Lower leg skin (tissue), 3 donors: ENCODE measurements at regions not wholly inside any gene's neighbourhood (a gene's known extent, or its start where the extent isn't known, plus 50 kb on each side); places are given as distances from the start of the nearest gene placed in this dataset.

Source experiments
- POLR2A ChIP-seq, 2 donors: fragments of 450-650 bp; IDR thresholded peaks; one replicate each; pipeline ENCODE4 v1.6.1; 2016 to 2017; ENCODE audit warnings: antibody characterized with exemption in 2 of 2, mild to moderate bottlenecking in 1 of 2, moderate library complexity in 1 of 2
- TF ChIP-seq, protein P1 (sequence below), 3 donors: fragments of 450-650 bp; IDR thresholded peaks; one replicate each; pipeline ENCODE4 v1.5.1; 2016; ENCODE audit warnings: antibody characterized with exemption in 3 of 3, mild to moderate bottlenecking in 3 of 3, moderate library complexity in 2 of 3

DNA sequence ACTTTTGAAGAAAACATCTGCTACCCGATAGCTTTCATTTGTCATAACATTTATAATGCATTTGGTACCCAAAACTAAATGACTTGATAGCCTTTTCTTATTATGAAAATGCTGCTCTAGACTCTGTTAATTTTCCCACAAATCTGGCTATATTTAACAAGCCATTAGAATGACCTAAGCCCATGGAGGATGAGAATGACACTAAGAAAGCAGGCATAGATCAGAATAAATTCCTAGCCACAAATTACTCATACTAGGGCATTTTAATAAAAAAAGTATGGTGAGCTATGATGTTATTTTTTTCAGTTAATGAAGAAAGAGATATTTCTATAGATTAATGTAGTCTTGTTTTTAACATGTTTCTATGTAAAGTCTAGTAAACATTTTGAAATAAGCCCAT is 1728.3 kb downstream of the SUCLG1 start:
- TF ChIP-seq, protein P1, sequence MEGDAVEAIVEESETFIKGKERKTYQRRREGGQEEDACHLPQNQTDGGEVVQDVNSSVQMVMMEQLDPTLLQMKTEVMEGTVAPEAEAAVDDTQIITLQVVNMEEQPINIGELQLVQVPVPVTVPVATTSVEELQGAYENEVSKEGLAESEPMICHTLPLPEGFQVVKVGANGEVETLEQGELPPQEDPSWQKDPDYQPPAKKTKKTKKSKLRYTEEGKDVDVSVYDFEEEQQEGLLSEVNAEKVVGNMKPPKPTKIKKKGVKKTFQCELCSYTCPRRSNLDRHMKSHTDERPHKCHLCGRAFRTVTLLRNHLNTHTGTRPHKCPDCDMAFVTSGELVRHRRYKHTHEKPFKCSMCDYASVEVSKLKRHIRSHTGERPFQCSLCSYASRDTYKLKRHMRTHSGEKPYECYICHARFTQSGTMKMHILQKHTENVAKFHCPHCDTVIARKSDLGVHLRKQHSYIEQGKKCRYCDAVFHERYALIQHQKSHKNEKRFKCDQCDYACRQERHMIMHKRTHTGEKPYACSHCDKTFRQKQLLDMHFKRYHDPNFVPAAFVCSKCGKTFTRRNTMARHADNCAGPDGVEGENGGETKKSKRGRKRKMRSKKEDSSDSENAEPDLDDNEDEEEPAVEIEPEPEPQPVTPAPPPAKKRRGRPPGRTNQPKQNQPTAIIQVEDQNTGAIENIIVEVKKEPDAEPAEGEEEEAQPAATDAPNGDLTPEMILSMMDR (IDR thresholded peaks at IDR 0.05), result no peak
- TF ChIP-seq POLR2A (IDR thresholded peaks at IDR 0.05), result no peak
